DMS153 (cell line): ENCODE measurements at regions not wholly inside any gene's neighbourhood (a gene's known extent, or its start where the extent isn't known, plus 50 kb on each side); places are given as distances from the start of the nearest gene placed in this dataset.

Experiments
- DNase-seq: peaks from one replicate; lab custom pipeline; 2025; lab: John Stamatoyannopoulos, UW

- peak; percentile 37 for DNase-seq
These were observed 100.8 kb downstream of the PPM1A start for GRCh38 chr14:60349663-60350365.

GRCh38 chr14:60350366-60350720 is 101.3 kb downstream of the PPM1A start:
- no peak for DNase-seq

DNA sequence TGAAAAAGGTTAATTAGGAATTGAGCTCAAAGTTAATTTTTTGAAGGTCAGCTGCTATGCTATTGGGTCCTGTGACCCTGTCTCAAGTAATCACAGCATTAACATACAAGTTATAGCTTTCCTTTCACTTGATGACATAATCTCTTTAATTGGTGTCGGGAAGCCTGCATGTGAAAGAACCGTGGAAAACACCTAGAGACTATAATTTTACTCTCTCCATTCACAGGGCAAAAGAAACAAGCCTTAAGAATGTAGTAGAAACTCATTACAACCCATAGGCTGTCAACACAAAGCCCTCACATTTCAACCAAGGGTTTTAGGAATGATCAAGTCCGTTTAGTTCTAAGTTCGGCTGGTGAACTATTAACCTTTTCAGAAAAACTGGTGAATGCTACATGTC is 104.4 kb downstream of the PPM1A start:
- DNase-seq = no peak

DNA sequence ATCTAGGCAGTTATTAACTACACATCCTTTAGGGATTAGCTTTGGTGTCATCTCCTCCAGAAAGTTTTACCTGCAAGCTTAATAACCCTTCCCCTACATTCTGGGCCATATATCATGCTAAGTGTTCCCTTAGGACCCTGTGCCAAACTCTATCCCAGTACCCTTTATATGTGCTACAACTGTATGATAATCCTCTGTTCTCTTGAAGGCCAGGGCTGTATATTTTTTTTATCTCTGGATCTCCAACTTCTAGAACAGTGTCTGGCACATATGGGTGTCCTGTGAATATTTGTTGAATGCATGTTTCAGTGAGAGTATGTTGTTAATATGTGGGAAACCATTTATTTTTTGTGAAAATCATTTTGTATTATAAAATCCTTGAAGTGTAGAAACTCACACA is 106.7 kb downstream of the PPM1A start:
- DNase-seq = no peak

DNA sequence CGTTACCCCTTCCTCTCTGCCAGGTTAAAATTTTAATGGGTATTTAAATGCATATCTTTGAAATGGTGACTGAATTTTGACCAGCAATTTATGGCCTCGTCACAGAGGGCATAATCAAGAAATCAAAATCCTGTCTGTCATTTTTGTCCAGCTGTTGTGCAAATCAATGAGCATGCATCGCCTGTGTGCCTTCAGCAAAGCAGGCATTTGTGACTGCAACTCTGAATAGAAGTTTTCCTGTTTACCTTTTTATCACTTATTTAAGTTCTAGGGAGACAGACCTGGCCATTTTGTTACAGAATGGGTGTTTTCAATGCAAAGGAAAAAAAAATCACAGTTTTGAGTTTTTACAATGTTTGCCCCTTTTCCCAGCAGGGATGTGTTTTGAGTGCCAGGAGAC is 107.4 kb downstream of the PPM1A start:
- no peak for DNase-seq

- peak; percentile 5 for DNase-seq
These were observed 108.0 kb downstream of the PPM1A start for GRCh38 chr14:60356906-60357550.

- no peak for DNase-seq
These were observed 108.6 kb downstream of the PPM1A start for GRCh38 chr14:60357551-60358149.

GRCh38 chr14:60363275-60363674 is 114.3 kb downstream of the PPM1A start:
- DNase-seq = no peak

DNA sequence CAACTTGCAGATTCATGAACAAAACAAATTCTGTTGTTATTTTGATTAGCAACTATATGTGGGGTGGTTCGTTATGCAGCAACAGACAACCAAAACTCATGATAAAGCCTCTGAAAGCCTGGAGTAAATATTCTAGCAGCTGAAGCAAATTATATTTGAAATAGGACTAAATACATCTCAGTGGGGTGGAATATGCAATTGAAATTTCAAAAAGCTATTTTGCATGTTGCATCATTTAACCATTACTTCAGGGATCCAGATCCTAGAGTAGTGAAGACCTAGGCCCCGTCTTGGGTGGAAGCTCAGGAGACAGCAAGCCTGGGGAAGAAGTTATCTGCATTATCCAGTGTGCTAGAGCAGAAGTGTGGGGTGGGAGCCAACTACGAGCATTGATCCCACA is 114.7 kb downstream of the PPM1A start:
- DNase-seq = no peak

- no peak for DNase-seq
These were observed 104.0 kb downstream of the C14orf39 start for GRCh38 chr14:60381909-60382308.
